Omental fat pad (tissue), 3 donors: ENCODE measurements at regions not wholly inside any gene's neighbourhood (a gene's known extent, or its start where the extent isn't known, plus 50 kb on each side); places are given as distances from the start of the nearest gene placed in this dataset.
"Not testable (repeated sequence)": the region's sequence is repeated elsewhere in the genome, so short reads cannot be mapped to it uniquely, and the experiment has no call there.

Source experiments
- ATAC-seq: fragments of 150-250 bp; one replicate; pipeline ENCODE4 v1.9.1; 2016; ENCODE audit warnings: mild to moderate bottlenecking, moderate library complexity; ENCODE audit not compliant: low FRiP score
- DNase-seq: peaks from one replicate; pipeline ENCODE4 v3.0.0-alpha.2; 2019; ENCODE audit warnings: low spot score
- CTCF ChIP-seq, 3 donors: fragments of 450-650 bp; IDR thresholded peaks; one replicate each; pipeline ENCODE4 v1.5.1; 2016 to 2017; ENCODE audit warnings: antibody characterized with exemption in 3 of 3, mild to moderate bottlenecking in 3 of 3, moderate library complexity in 2 of 3

- ATAC-seq (no peak), DNase-seq (no peak)
- TF ChIP-seq CTCF (IDR thresholded peaks at IDR 0.05): no peak
These were observed 358.4 kb downstream of the GLUD2 start for GRCh38 chrX:121405826-121406225.

- no peak for TF ChIP-seq CTCF (IDR thresholded peaks at IDR 0.05)
- ATAC-seq (no peak), DNase-seq (no peak)
These were observed 360.2 kb downstream of the GLUD2 start for GRCh38 chrX:121407627-121408026.

- not testable (repeated sequence) for DNase-seq, ATAC-seq
These were observed 384.1 kb downstream of the GLUD2 start for GRCh38 chrX:121431514-121431913.

GRCh38 chrX:121433289-121433688 is 385.9 kb downstream of the GLUD2 start:
- TF ChIP-seq CTCF (IDR thresholded peaks at IDR 0.05): no peak
- DNase-seq (no peak), ATAC-seq (no peak)

GRCh38 chrX:121437666-121438065 is 390.3 kb downstream of the GLUD2 start:
- not testable (repeated sequence) for ATAC-seq, DNase-seq

GRCh38 chrX:121455890-121456289 is 408.5 kb downstream of the GLUD2 start:
- ATAC-seq (no peak), DNase-seq (no peak)
- TF ChIP-seq CTCF (IDR thresholded peaks at IDR 0.05): no peak

- TF ChIP-seq CTCF (IDR thresholded peaks at IDR 0.05): no peak
- no peak for ATAC-seq
These were observed 408.9 kb downstream of the GLUD2 start for GRCh38 chrX:121456315-121456714.

GRCh38 chrX:121457096-121457495 is 409.7 kb downstream of the GLUD2 start:
- DNase-seq (no peak), ATAC-seq (no peak)
- TF ChIP-seq CTCF (IDR thresholded peaks at IDR 0.05): no peak

More at GRCh38 chrX:121456315-121456714, 408.9 kb downstream of the GLUD2 start:
- DNase-seq: no peak
